Neural cell (in vitro differentiated cells): ENCODE measurements at regions not wholly inside any gene's neighbourhood (a gene's known extent, or its start where the extent isn't known, plus 50 kb on each side); places are given as distances from the start of the nearest gene placed in this dataset.

Experiments used
- H2AFZ ChIP-seq: fragments of 200-600, 300-800 bp; sonication (generic), shearing (Covaris generic); 2 replicates; pipeline ENCODE4 v1.6.0; 2014; ENCODE audit warnings: low read depth, mild to moderate bottlenecking, antibody characterized with exemption, low read length, moderate library complexity
- H3F3A ChIP-seq: fragments of 200-600 bp; shearing (Covaris generic); 2 replicates; pipeline ENCODE4 v1.6.1; 2016; ENCODE audit warnings: mild to moderate bottlenecking, moderate library complexity, mixed read lengths, antibody characterized with exemption, low read length; ENCODE audit not compliant: insufficient read depth, poor library complexity, severe bottlenecking
- H3K27ac ChIP-seq: fragments of 200-600, 300-800 bp; sonication (generic), shearing (Covaris generic); 2 replicates; pipeline ENCODE4 v1.5.1; 2014; ENCODE audit warnings: mild to moderate bottlenecking, low read length, moderate library complexity
- H3K27me3 ChIP-seq: fragments of 300-800, 200-600 bp; sonication (generic), shearing (Covaris generic); 2 replicates; pipeline ENCODE4 v1.6.0; 2014; ENCODE audit warnings: mild to moderate bottlenecking, low read depth, low read length, moderate library complexity; ENCODE audit not compliant: insufficient read depth
- H3K36me3 ChIP-seq: fragments of 300-800, 200-600 bp; sonication (generic), shearing (Covaris generic); 2 replicates; pipeline ENCODE4 v1.5.1; 2014; ENCODE audit warnings: mild to moderate bottlenecking, antibody characterized with exemption, low read length, moderate library complexity; ENCODE audit not compliant: insufficient read depth
- H3K4me2 ChIP-seq: fragments of 300-800, 200-600 bp; sonication (generic), shearing (Covaris generic); 2 replicates; pipeline ENCODE4 v1.6.0; 2014; ENCODE audit warnings: mild to moderate bottlenecking, low read length
- H3K4me3 ChIP-seq: fragments of 300-800, 200-600 bp; sonication (generic), shearing (Covaris generic); 2 replicates; pipeline ENCODE4 v1.5.1; 2014; ENCODE audit warnings: mild to moderate bottlenecking, low read length, moderate library complexity
- H3K79me2 ChIP-seq: fragments of 200-600 bp; shearing (Covaris generic); replicated peaks from 2 replicates; pipeline ENCODE4 v1.6.0; 2014; ENCODE audit warnings: mild to moderate bottlenecking, low read length, moderate library complexity; ENCODE audit not compliant: insufficient read depth
- H3K9ac ChIP-seq: fragments of 300-800, 200-600 bp; sonication (generic), shearing (Covaris generic); 2 replicates; pipeline ENCODE4 v1.6.1; 2016; ENCODE audit warnings: mild to moderate bottlenecking, low read length, mixed read lengths
- H3K9me2 ChIP-seq: fragments of 200-600 bp; shearing (Covaris generic); 2 replicates; pipeline ENCODE4 v1.6.1; 2016; ENCODE audit warnings: mild to moderate bottlenecking, low read length, mixed read lengths; ENCODE audit not compliant: insufficient read depth
- H3K9me3 ChIP-seq: fragments of 200-600, 300-800 bp; sonication (generic), shearing (Covaris generic); 2 replicates; pipeline ENCODE4 v1.6.1; 2016; ENCODE audit warnings: mild to moderate bottlenecking, mixed run types, low read length, moderate library complexity, mixed read lengths
- H4K20me1 ChIP-seq: fragments of 200-600 bp; shearing (Covaris generic); 2 replicates; pipeline ENCODE4 v1.6.1; 2016; ENCODE audit warnings: mild to moderate bottlenecking, mixed run types; ENCODE audit not compliant: insufficient read depth
- CTCF ChIP-seq: fragments of 450-650 bp; IDR thresholded peaks from 2 replicates; pipeline ENCODE4 v1.5.1; 2014; ENCODE audit warnings: antibody characterized with exemption, mild to moderate bottlenecking, moderate library complexity; ENCODE audit not compliant: poor library complexity, severe bottlenecking
- EP300 ChIP-seq: fragments of 450-650 bp; conservative IDR thresholded peaks from 2 replicates; pipeline ENCODE4 v1.6.1; 2014; ENCODE audit warnings: antibody characterized with exemption, mild to moderate bottlenecking, moderate library complexity; ENCODE audit not compliant: poor library complexity, severe bottlenecking
- EZH2 ChIP-seq: fragments of 200-600, 300-800 bp; shearing (Covaris generic), sonication (generic); IDR thresholded peaks from 2 replicates; pipeline ENCODE4 v1.6.1; 2014; ENCODE audit warnings: antibody characterized with exemption, low read length, borderline replicate concordance, mild to moderate bottlenecking; ENCODE audit not compliant: insufficient read depth, poor library complexity, severe bottlenecking
- MXI1 ChIP-seq: fragments of 450-650 bp; conservative IDR thresholded peaks from 2 replicates; pipeline ENCODE4 v1.6.1; 2014; ENCODE audit warnings: antibody characterized with exemption, mild to moderate bottlenecking; ENCODE audit not compliant: poor library complexity, severe bottlenecking
- POLR2AphosphoS5 ChIP-seq: IDR thresholded peaks from 2 replicates; pipeline ENCODE4 v1.6.1; 2012
- RAD21 ChIP-seq: fragments of 450-650 bp; conservative IDR thresholded peaks from 2 replicates; pipeline ENCODE4 v1.6.1; 2014; ENCODE audit warnings: antibody characterized with exemption, mild to moderate bottlenecking, moderate library complexity
- SMC3 ChIP-seq: fragments of 450-650 bp; conservative IDR thresholded peaks from 2 replicates; pipeline ENCODE4 v1.6.1; 2014; ENCODE audit warnings: antibody characterized with exemption, mild to moderate bottlenecking, moderate library complexity; ENCODE audit not compliant: poor library complexity
- TAF1 ChIP-seq: IDR thresholded peaks from 2 replicates; pipeline ENCODE4 v1.6.1; 2012; ENCODE audit warnings: low read depth
- TF ChIP-seq, protein P1 (sequence below): IDR thresholded peaks from 2 replicates; pipeline ENCODE4 v1.6.1; 2012; ENCODE audit warnings: borderline replicate concordance

- H3K79me2 ChIP-seq: no peaks in the 10 kb centered on the region
- H3K9me2 ChIP-seq: no peaks in the 10 kb centered on the region
- TF ChIP-seq EP300 (no peak), POLR2AphosphoS5 (no peak), EZH2 (no peak), CTCF (no peak), SMC3 (no peak), MXI1 (no peak), TAF1 (no peak), RAD21 (no peak)
- TF ChIP-seq, protein P1, sequence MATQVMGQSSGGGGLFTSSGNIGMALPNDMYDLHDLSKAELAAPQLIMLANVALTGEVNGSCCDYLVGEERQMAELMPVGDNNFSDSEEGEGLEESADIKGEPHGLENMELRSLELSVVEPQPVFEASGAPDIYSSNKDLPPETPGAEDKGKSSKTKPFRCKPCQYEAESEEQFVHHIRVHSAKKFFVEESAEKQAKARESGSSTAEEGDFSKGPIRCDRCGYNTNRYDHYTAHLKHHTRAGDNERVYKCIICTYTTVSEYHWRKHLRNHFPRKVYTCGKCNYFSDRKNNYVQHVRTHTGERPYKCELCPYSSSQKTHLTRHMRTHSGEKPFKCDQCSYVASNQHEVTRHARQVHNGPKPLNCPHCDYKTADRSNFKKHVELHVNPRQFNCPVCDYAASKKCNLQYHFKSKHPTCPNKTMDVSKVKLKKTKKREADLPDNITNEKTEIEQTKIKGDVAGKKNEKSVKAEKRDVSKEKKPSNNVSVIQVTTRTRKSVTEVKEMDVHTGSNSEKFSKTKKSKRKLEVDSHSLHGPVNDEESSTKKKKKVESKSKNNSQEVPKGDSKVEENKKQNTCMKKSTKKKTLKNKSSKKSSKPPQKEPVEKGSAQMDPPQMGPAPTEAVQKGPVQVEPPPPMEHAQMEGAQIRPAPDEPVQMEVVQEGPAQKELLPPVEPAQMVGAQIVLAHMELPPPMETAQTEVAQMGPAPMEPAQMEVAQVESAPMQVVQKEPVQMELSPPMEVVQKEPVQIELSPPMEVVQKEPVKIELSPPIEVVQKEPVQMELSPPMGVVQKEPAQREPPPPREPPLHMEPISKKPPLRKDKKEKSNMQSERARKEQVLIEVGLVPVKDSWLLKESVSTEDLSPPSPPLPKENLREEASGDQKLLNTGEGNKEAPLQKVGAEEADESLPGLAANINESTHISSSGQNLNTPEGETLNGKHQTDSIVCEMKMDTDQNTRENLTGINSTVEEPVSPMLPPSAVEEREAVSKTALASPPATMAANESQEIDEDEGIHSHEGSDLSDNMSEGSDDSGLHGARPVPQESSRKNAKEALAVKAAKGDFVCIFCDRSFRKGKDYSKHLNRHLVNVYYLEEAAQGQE: no peak
- no peaks in the 10 kb centered on the region for H4K20me1 ChIP-seq
- H3K36me3 ChIP-seq: no peaks in the 10 kb centered on the region
- no peak overlapping the region for H3K27ac ChIP-seq
- no peak overlapping the region for H2AFZ ChIP-seq
- H3K9me3 ChIP-seq: no peaks in the 10 kb centered on the region
- H3F3A ChIP-seq: no peaks in the 10 kb centered on the region
- no peak overlapping the region for H3K4me3 ChIP-seq
- H3K4me2 ChIP-seq: no peak overlapping the region
- H3K9ac ChIP-seq: no peak overlapping the region
- H3K27me3 ChIP-seq: no peaks in the 10 kb centered on the region
Measured at GRCh38 chr17:13222975-13223374, 205.1 kb upstream of the ELAC2 start.

GRCh38 chr17:13212860-13213259 is 195.0 kb upstream of the ELAC2 start:
- Histone ChIP-seq H3K27ac (no peak overlapping the region), H3K27me3 (no peaks in the 10 kb centered on the region), H3K4me2 (no peak overlapping the region), H3K9me3 (no peaks in the 10 kb centered on the region), H2AFZ (no peak overlapping the region), H3K9ac (no peak overlapping the region), H4K20me1 (no peaks in the 10 kb centered on the region), H3K79me2 (no peaks in the 10 kb centered on the region), H3F3A (no peaks in the 10 kb centered on the region), H3K36me3 (no peaks in the 10 kb centered on the region), H3K4me3 (no peak overlapping the region), H3K9me2 (no peaks in the 10 kb centered on the region)
- TF ChIP-seq POLR2AphosphoS5 (no peak), TAF1 (no peak), RAD21 (no peak), SMC3 (no peak), EZH2 (no peak), EP300 (no peak), MXI1 (no peak), CTCF (no peak)
- TF ChIP-seq, protein P1: no peak
